ENCODE measurements at regions not wholly inside any gene's neighbourhood (a gene's known extent, or its start where the extent isn't known, plus 50 kb on each side); places are given as distances from the start of the nearest gene placed in this dataset.

GRCh38 chr1:217332431-217333065 is 298.3 kb downstream of the GPATCH2 start:
- no peak for TF ChIP-seq CTCF (IDR thresholded peaks at IDR 0.05)

- no peak for TF ChIP-seq CTCF (IDR thresholded peaks at IDR 0.05)
Observed at GRCh38 chr1:217331698-217332097, 299.2 kb downstream of the GPATCH2 start.

GRCh38 chr1:217327901-217328300 is 303.0 kb downstream of the GPATCH2 start:
- TF ChIP-seq CTCF (IDR thresholded peaks at IDR 0.05), result no peak

- TF ChIP-seq CTCF (IDR thresholded peaks at IDR 0.05), result no peak
Observed at GRCh38 chr1:217322834-217323233, 308.1 kb downstream of the GPATCH2 start.

GRCh38 chr1:217315346-217315745 is 315.5 kb downstream of the GPATCH2 start:
- TF ChIP-seq CTCF (IDR thresholded peaks at IDR 0.05), result no peak

- no peak for TF ChIP-seq CTCF (IDR thresholded peaks at IDR 0.05)
Observed at GRCh38 chr1:217313096-217313495, 317.8 kb downstream of the GPATCH2 start.

- TF ChIP-seq CTCF (IDR thresholded peaks at IDR 0.05), result peak; percentile 20; the same call in 1 of the 2 replicates
Observed at GRCh38 chr1:217311766-217312165, 319.1 kb downstream of the GPATCH2 start.

GRCh38 chr1:217311269-217311668 is 319.6 kb downstream of the GPATCH2 start:
- TF ChIP-seq CTCF (IDR thresholded peaks at IDR 0.05), result no peak
